HepG2 (cell line): ENCODE measurements at regions not wholly inside any gene's neighbourhood (a gene's known extent, or its start where the extent isn't known, plus 50 kb on each side); places are given as distances from the start of the nearest gene placed in this dataset.

Experiments used
- ATAC-seq: fragments of 200-7000 bp; cut with Tn5 transposase; 3 replicates; pipeline ENCODE4 v1.9.1; 2020; ENCODE audit warnings: mild to moderate bottlenecking, moderate library complexity
- BruUV-seq: library from RNA; stranded (reverse); fragments of 400-500 nt; replicated peaks from 2 replicates; lab custom pipeline; 2021; lab: Mats Ljungman, UMichigan
- CTCF ChIA-PET: fragments of 300-600 bp; formaldehyde crosslinking; extraction: SDS; loops from one replicate; lab custom pipeline; 2021; ENCODE audit warnings: low total read pairs, inconsistent platforms, low intra/inter-chr PET ratio; lab: Yijun Ruan, JAX
- POLR2A ChIA-PET: fragments of 350-600 bp; sonication (Branson Sonifier 250); formaldehyde crosslinking; loops from one replicate; lab custom pipeline; 2020; ENCODE audit warnings: antibody characterized with exemption, inconsistent platforms; lab: Yijun Ruan, JAX
- DNase-seq: peaks from one replicate; pipeline ENCODE4 v3.0.0-alpha.2; 2015; ENCODE audit warnings: low spot score
- FAIRE-seq: peaks from 3 replicates; lab custom pipeline; 2011; peaks lifted over from hg19 to GRCh38; lab: Jason Lieb, UNC
- H2AFZ ChIP-seq: one replicate; pipeline ENCODE4 v1.6.1; 2011; ENCODE audit warnings: low read length, inconsistent platforms
- H3K27ac ChIP-seq: fragments of 300-600 bp; 3 replicates; pipeline ENCODE4 v1.8.0; 2011; ENCODE audit warnings: mixed run types, mild to moderate bottlenecking, mixed read lengths, low read length, inconsistent platforms; ENCODE audit not compliant: insufficient read depth; ENCODE audit errors: extremely low read length
- H3K27me3 ChIP-seq, 2 experiments: fragments of 200-600 bp in 1 of 2; 2 replicates in 1 of 2; 3 replicates in 1 of 2; pipeline versions ENCODE4 v1.6.0 to v1.8.0; 2011; ENCODE audit warnings: low read length in 2 of 2, mild to moderate bottlenecking in 2 of 2, moderate library complexity in 2 of 2, inconsistent platforms in 1 of 2; ENCODE audit not compliant: insufficient read depth in 2 of 2, control insufficient read depth in 1 of 2
- H3K36me3 ChIP-seq, 2 experiments: fragments of 200-600 bp in 1 of 2; replicated peaks in 1 of 2; 2 replicates in 1 of 2; 3 replicates in 1 of 2; pipeline versions ENCODE4 v1.5.1 to v1.8.0; 2011; ENCODE audit warnings: low read length in 2 of 2, inconsistent platforms in 1 of 2; ENCODE audit not compliant: insufficient read depth in 2 of 2, control insufficient read depth in 1 of 2
- H3K4me1 ChIP-seq: 2 replicates; pipeline ENCODE4 v1.5.1; 2012; ENCODE audit warnings: low read length, inconsistent platforms; ENCODE audit not compliant: insufficient read depth
- H3K4me2 ChIP-seq: 2 replicates; pipeline ENCODE4 v1.6.0; 2011; ENCODE audit warnings: low read depth, low read length, inconsistent platforms
- H3K4me3 ChIP-seq, 3 experiments: fragments of 200-600 bp in 1 of 3; sonication (generic), shearing (Covaris generic) in 1 of 3; replicated peaks in 1 of 3; 2 replicates each; pipeline ENCODE4 v1.5.1; 2011 to 2016; ENCODE audit warnings: low read length in 3 of 3, inconsistent platforms in 2 of 3, low read depth in 2 of 3, mild to moderate bottlenecking in 2 of 3, control low read depth in 1 of 3, mixed read lengths in 1 of 3; ENCODE audit not compliant: insufficient read depth in 1 of 3
- H3K79me2 ChIP-seq: one replicate; pipeline ENCODE4 v1.6.1; 2011; ENCODE audit warnings: low read length, inconsistent platforms; ENCODE audit not compliant: insufficient read depth
- H3K9ac ChIP-seq: 2 replicates; pipeline ENCODE4 v1.6.0; 2011; ENCODE audit warnings: mild to moderate bottlenecking, low read depth, low read length, inconsistent platforms; ENCODE audit not compliant: insufficient read depth
- H3K9me3 ChIP-seq: 2 replicates; pipeline ENCODE4 v1.5.1; 2012; ENCODE audit warnings: mild to moderate bottlenecking, low read length
- H4K20me1 ChIP-seq: 2 replicates; pipeline ENCODE4 v1.6.0; 2011; ENCODE audit warnings: inconsistent platforms, mild to moderate bottlenecking, low read length, moderate library complexity; ENCODE audit not compliant: insufficient read depth
- CAMTA2 ChIP-seq: sonication (generic); formaldehyde crosslinking; IDR thresholded peaks from 2 replicates; pipeline ENCODE4 v1.4.0; 2020; ENCODE audit warnings: mild to moderate bottlenecking, missing genetic modification reagents, borderline replicate concordance
- ISX ChIP-seq: sonication (generic); formaldehyde crosslinking; conservative IDR thresholded peaks from 2 replicates; pipeline ENCODE4 v1.5.0; 2020; ENCODE audit warnings: missing genetic modification reagents
- MED13 ChIP-seq: sonication (generic); formaldehyde crosslinking; IDR thresholded peaks from 2 replicates; pipeline ENCODE4 v1.5.0; 2020; ENCODE audit warnings: missing genetic modification reagents
- NCOR1 ChIP-seq: fragments of 200-600 bp; sonication (generic); IDR thresholded peaks from 2 replicates; pipeline ENCODE4 v1.7.0; 2017; ENCODE audit warnings: antibody characterized with exemption, low read length, borderline replicate concordance
- PRMT3 ChIP-seq: sonication (generic); formaldehyde crosslinking; IDR thresholded peaks from 2 replicates; pipeline ENCODE4 v1.8.1; 2022; ENCODE audit warnings: low read depth, mild to moderate bottlenecking, moderate library complexity, missing genetic modification reagents, borderline replicate concordance
- RELA ChIP-seq: sonication (generic); formaldehyde crosslinking; IDR thresholded peaks from 2 replicates; pipeline ENCODE4 v1.4.0; 2020; ENCODE audit warnings: missing genetic modification reagents
- STAT5B ChIP-seq: sonication (generic); formaldehyde crosslinking; IDR thresholded peaks from 2 replicates; pipeline ENCODE4 v1.4.0; 2020; ENCODE audit warnings: missing genetic modification reagents
- ZBTB7A ChIP-seq: sonication (generic); formaldehyde crosslinking; IDR thresholded peaks from 2 replicates; pipeline ENCODE4 v1.8.0; 2022; ENCODE audit warnings: mild to moderate bottlenecking, missing genetic modification reagents
- ZC3H4 ChIP-seq: sonication (generic); formaldehyde crosslinking; IDR thresholded peaks from 2 replicates; pipeline ENCODE4 v1.4.0; 2020; ENCODE audit warnings: missing genetic modification reagents, borderline replicate concordance
- ZNF230 ChIP-seq: sonication (generic); formaldehyde crosslinking; IDR thresholded peaks from 2 replicates; pipeline ENCODE4 v1.4.0; 2020; ENCODE audit warnings: mild to moderate bottlenecking, missing genetic modification reagents
- ZNF331 ChIP-seq: sonication (generic); formaldehyde crosslinking; IDR thresholded peaks from 2 replicates; pipeline ENCODE4 v1.4.0; 2020; ENCODE audit warnings: missing genetic modification reagents
- ZNF33B ChIP-seq: sonication (generic); formaldehyde crosslinking; IDR thresholded peaks from 2 replicates; pipeline ENCODE4 v1.5.1; 2020; ENCODE audit warnings: mild to moderate bottlenecking, missing genetic modification reagents
- ZNF441 ChIP-seq: sonication (generic); formaldehyde crosslinking; IDR thresholded peaks from 2 replicates; pipeline ENCODE4 v1.7.0; 2021; ENCODE audit warnings: missing genetic modification reagents, borderline replicate concordance
- ZNF513 ChIP-seq: sonication (generic); formaldehyde crosslinking; conservative IDR thresholded peaks from 2 replicates; pipeline ENCODE4 v1.5.0; 2020; ENCODE audit warnings: missing genetic modification reagents
- ZNF792 ChIP-seq: IDR thresholded peaks from 2 replicates; pipeline ENCODE4 v1.6.1; 2016
- WGBS: methylation state at CpG from one replicate; pipeline ENCODE4 v1.1.6; 2017; ENCODE audit warnings: low lambda C conversion rate; 5-methylcytosine and 5-hydroxymethylcytosine counted together
- in situ Hi-C: cut with HindIII; loops from 2 replicates; pipeline ENCODE4 v1.10.0; 2017; ENCODE audit warnings: low pct_unique_long_range_greater_than_20kb; ENCODE audit not compliant: extremely low pct_ligation_motif_present
- intact Hi-C: fragments of 100-400 bp; cut with micrococcal nuclease; formaldehyde crosslinking; loops from one replicate; pipeline ENCODE4 v1.10.0; 2022; ENCODE audit not compliant: unreplicated experiment

GRCh38 chr3:21235491-21235890 is 515.5 kb downstream of the ZNF385D start:
- Histone ChIP-seq H3K36me3 (no peaks in the 10 kb centered on the region), H3K79me2 (no peaks in the 10 kb centered on the region), H2AFZ (no peak overlapping the region), H3K27me3 (no peaks in the 10 kb centered on the region), H3K9me3 (peaks cover 93% of the 10 kb centered on the region), H3K4me3 (no peak overlapping the region), H3K4me1 (no peaks in the 10 kb centered on the region), H3K27ac (no peak overlapping the region), H3K4me2 (no peak overlapping the region), H4K20me1 (no peaks in the 10 kb centered on the region), H3K9ac (no peak overlapping the region)
- WGBS = 3% methylated on average over 3 of the region's 4 CpGs
- ChIA-PET POLR2A (no interaction called here), CTCF (no interaction called here)
- in situ Hi-C loops = no loop called here
- no peak for DNase-seq
- TF ChIP-seq ZNF513 (CRISPR knock-in tag) = no peak
- ATAC-seq = no peak
- BruUV-seq = no TSS peak
- FAIRE-seq = no peak
- intact Hi-C loops = no loop called here

- H3K4me1 ChIP-seq = no peaks in the 10 kb centered on the region
- no peak overlapping the region for H2AFZ ChIP-seq
- POLR2A ChIA-PET = no interaction called here
- no peaks in the 10 kb centered on the region for H4K20me1 ChIP-seq
- H3K9ac ChIP-seq = no peak overlapping the region
- DNase-seq = no peak
- no peaks in the 10 kb centered on the region for H3K27me3 ChIP-seq
- in situ Hi-C loops = no loop called here
- no peak for FAIRE-seq
- CTCF ChIA-PET = no interaction called here
- H3K36me3 ChIP-seq = no peaks in the 10 kb centered on the region
- H3K79me2 ChIP-seq = no peaks in the 10 kb centered on the region
- intact Hi-C loops = no loop called here
- no peak overlapping the region for H3K27ac ChIP-seq
- BruUV-seq = no TSS peak
- ATAC-seq = no peak
- H3K4me3 ChIP-seq = no peak overlapping the region
- peaks cover 93% of the 10 kb centered on the region for H3K9me3 ChIP-seq
- no peak overlapping the region for H3K4me2 ChIP-seq
- WGBS = 0% methylated on average over 1 of the region's 1 CpG
- no peak for TF ChIP-seq ZBTB7A (CRISPR knock-in tag)
- no peak for TF ChIP-seq PRMT3
- TF ChIP-seq ISX (CRISPR knock-in tag) = no peak
- TF ChIP-seq ZNF33B (CRISPR knock-in tag) = no peak
- TF ChIP-seq ZNF331 (CRISPR knock-in tag) = no peak
- no peak for TF ChIP-seq ZNF792 (CRISPR knock-in tag)
- TF ChIP-seq MED13 (CRISPR knock-in tag) = no peak
- TF ChIP-seq STAT5B (CRISPR knock-in tag) = no peak
- TF ChIP-seq ZNF441 (CRISPR knock-in tag) = no peak
- TF ChIP-seq ZC3H4 (CRISPR knock-in tag) = no peak
- TF ChIP-seq NCOR1 = no peak
- TF ChIP-seq ZNF230 (CRISPR knock-in tag) = no peak
- TF ChIP-seq CAMTA2 (CRISPR knock-in tag) = no peak
- TF ChIP-seq RELA (CRISPR knock-in tag) = no peak
Measured at GRCh38 chr3:21234933-21235332, 516.1 kb downstream of the ZNF385D start.
